PC-9 (cell line): ENCODE measurements at regions not wholly inside any gene's neighbourhood (a gene's known extent, or its start where the extent isn't known, plus 50 kb on each side); places are given as distances from the start of the nearest gene placed in this dataset.

Experiments
- BruUV-seq: library from RNA; stranded (reverse); fragments of 400-500 nt; replicated peaks from 2 replicates; lab custom pipeline; 2021; lab: Mats Ljungman, UMichigan
- CTCF ChIA-PET: fragments of 300-600 bp; sonication (Branson Sonifier 250); formaldehyde crosslinking; loops from one replicate; lab custom pipeline; 2022; ENCODE audit warnings: antibody characterized with exemption; lab: Charles Lee
- POLR2A ChIA-PET: fragments of 300-600 bp; sonication (Branson Sonifier 250); formaldehyde crosslinking; loops from one replicate; lab custom pipeline; 2022; ENCODE audit warnings: antibody characterized with exemption; ENCODE audit not compliant: unreplicated experiment; lab: Charles Lee
- DNase-seq, 2 experiments: peaks; one replicate each; pipeline versions ENCODE4 v3.0.0 to v3.0.0-alpha.2; 2015 to 2022; ENCODE audit warnings: mixed read lengths in 1 of 2
- H2AFZ ChIP-seq: fragments of 200-600 bp; sonication (generic); 2 replicates; pipeline ENCODE4 v1.8.1; 2017; ENCODE audit warnings: antibody characterized with exemption
- H3F3A ChIP-seq: fragments of 200-600 bp; sonication (generic); 2 replicates; pipeline ENCODE4 v1.8.1; 2017; ENCODE audit warnings: antibody characterized with exemption, mild to moderate bottlenecking, low read depth; ENCODE audit not compliant: insufficient read depth
- H3K27ac ChIP-seq: fragments of 200-600 bp; sonication (generic); 2 replicates; pipeline ENCODE4 v1.6.1; 2016; ENCODE audit warnings: mixed run types
- H3K27me3 ChIP-seq: fragments of 200-600 bp; sonication (generic); 2 replicates; pipeline ENCODE4 v1.6.1; 2016; ENCODE audit warnings: low read depth, mixed run types; ENCODE audit not compliant: insufficient read depth
- H3K36me3 ChIP-seq: fragments of 200-600 bp; sonication (generic); 2 replicates; pipeline ENCODE4 v1.6.1; 2016; ENCODE audit warnings: low read depth, mixed run types
- H3K4me1 ChIP-seq: fragments of 200-600 bp; sonication (generic); replicated peaks from 2 replicates; pipeline ENCODE4 v1.6.1; 2016; ENCODE audit warnings: mixed run types; ENCODE audit not compliant: insufficient read depth
- H3K4me2 ChIP-seq: fragments of 200-600 bp; sonication (generic); 2 replicates; pipeline ENCODE4 v1.6.1; 2017; ENCODE audit warnings: mixed run types
- H3K4me3 ChIP-seq: fragments of 200-600 bp; sonication (generic); 2 replicates; pipeline ENCODE4 v1.6.1; 2016; ENCODE audit warnings: mixed run types
- H3K79me2 ChIP-seq: fragments of 200-600 bp; sonication (generic); 2 replicates; pipeline ENCODE4 v1.6.1; 2017; ENCODE audit warnings: low read depth, mixed run types
- H3K9me2 ChIP-seq: fragments of 200-600 bp; sonication (generic); 2 replicates; pipeline ENCODE4 v1.8.1; 2017; ENCODE audit warnings: mild to moderate bottlenecking; ENCODE audit not compliant: insufficient read depth
- H3K9me3 ChIP-seq: fragments of 200-600 bp; sonication (generic); 2 replicates; pipeline ENCODE4 v1.8.1; 2016; ENCODE audit warnings: low read depth; ENCODE audit not compliant: insufficient read depth
- H4K20me1 ChIP-seq: fragments of 200-600 bp; sonication (generic); 2 replicates; pipeline ENCODE4 v1.8.1; 2017; ENCODE audit not compliant: insufficient read depth
- CTCF ChIP-seq: fragments of 200-600 bp; sonication (generic); conservative IDR thresholded peaks from 2 replicates; pipeline ENCODE4 v1.6.1; 2017; ENCODE audit warnings: mixed run types, antibody characterized with exemption, mild to moderate bottlenecking, moderate library complexity
- EZH2 ChIP-seq: fragments of 200-600 bp; sonication (generic); IDR thresholded peaks from 2 replicates; pipeline ENCODE4 v1.8.0; 2017; ENCODE audit warnings: antibody characterized with exemption, low read depth
- intact Hi-C: fragments of 100-400 bp; cut with micrococcal nuclease; formaldehyde crosslinking; loops from one replicate; pipeline ENCODE4 v1.10.0; 2022; ENCODE audit not compliant: unreplicated experiment

DNA sequence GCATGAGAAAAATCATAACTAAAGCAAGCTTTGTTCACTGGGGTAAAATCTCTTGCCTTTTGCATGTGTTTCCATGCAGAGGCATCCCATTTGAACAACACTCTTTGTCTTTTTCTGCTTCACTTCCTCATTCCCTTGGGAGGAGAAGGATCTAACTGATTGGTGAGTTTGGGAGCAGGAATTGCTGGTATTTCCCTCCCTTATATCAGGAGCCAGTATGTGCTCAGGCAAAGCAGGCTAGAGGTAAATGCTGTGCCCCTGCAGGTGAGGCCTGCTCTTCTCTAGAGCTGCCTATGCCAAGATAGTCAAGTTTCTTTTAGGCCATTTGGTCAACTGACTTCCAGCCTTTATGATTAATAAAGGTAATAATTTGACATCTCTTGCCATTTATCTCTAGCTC, 179.9 kb downstream of the COX7C start:
- Histone ChIP-seq H3K79me2 (no peaks in the 10 kb centered on the region), H3K4me3 (no peak overlapping the region), H3F3A (no peaks in the 10 kb centered on the region), H3K4me1 (no peaks in the 10 kb centered on the region), H4K20me1 (no peaks in the 10 kb centered on the region), H3K36me3 (no peaks in the 10 kb centered on the region), H3K27ac (no peak overlapping the region), H3K4me2 (no peak overlapping the region), H3K9me3 (no peaks in the 10 kb centered on the region), H3K27me3 (no peaks in the 10 kb centered on the region), H2AFZ (no peak overlapping the region), H3K9me2 (no peaks in the 10 kb centered on the region)
- intact Hi-C loops = no loop called here
- BruUV-seq = no TSS peak
- no peak for DNase-seq
- POLR2A ChIA-PET = no interaction called here
- CTCF ChIA-PET = no interaction called here
- TF ChIP-seq CTCF = no peak
- no peak for TF ChIP-seq EZH2

- Histone ChIP-seq H3K4me3 (no peak overlapping the region), H3K4me1 (no peaks in the 10 kb centered on the region), H3K4me2 (no peak overlapping the region), H3K36me3 (no peaks in the 10 kb centered on the region), H3F3A (no peaks in the 10 kb centered on the region), H3K79me2 (no peaks in the 10 kb centered on the region), H4K20me1 (no peaks in the 10 kb centered on the region), H3K9me3 (no peaks in the 10 kb centered on the region), H3K27ac (no peak overlapping the region), H2AFZ (no peak overlapping the region), H3K27me3 (no peaks in the 10 kb centered on the region), H3K9me2 (no peaks in the 10 kb centered on the region)
- intact Hi-C loops = no loop called here
- no peak for DNase-seq
- no TSS peak for BruUV-seq
- TF ChIP-seq CTCF (no peak), EZH2 (no peak)
- CTCF ChIA-PET = no interaction called here
- POLR2A ChIA-PET = no interaction called here
Measured at GRCh38 chr5:86806206-86806605, 188.5 kb downstream of the COX7C start.

DNA sequence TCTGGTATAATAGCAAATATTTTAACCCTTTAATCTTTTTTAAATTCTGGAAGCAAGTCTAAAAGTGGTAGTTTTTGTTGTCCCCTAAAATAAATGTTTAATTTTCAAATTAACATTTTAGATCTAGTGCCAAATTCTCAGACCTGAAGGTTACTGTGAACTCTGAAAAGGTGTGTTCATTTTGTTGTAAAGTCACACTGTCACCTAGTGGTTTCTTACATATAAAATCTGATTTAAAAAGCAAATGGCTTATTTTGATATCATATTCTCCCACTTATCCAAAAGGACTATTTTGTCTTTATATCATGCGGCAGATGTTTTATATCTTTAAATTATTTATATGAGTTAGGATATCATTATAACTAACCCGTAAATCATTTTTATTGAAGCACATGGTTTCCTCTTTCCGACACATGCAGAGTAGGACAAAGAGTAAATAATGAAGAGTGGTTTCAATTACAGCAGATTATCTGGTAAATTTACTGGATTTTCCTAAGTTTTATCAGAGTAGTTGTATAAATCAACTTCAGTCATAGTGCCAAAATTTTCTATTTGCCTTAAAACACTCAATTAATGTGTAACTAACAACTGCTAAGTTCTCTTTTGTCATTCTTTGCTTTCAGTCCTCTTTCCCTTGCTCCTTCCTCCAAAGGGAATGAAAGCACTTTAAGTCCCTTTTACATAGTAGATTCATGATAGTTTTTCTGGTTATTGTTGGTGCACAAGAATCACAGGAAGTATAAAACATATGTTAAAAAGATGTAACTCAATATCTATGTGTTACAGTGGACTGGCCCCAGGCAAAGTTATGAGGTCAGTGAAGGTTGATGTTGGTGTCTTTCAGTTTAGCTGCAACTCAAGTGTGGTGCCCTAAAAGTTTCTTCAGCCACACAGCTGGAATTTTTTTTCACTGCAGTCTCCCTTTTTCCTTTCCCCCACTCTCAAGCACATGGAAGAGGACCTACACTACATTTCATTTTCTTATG, 189.6 kb downstream of the COX7C start:
- Histone ChIP-seq H3K4me3 (no peak overlapping the region), H4K20me1 (no peaks in the 10 kb centered on the region), H2AFZ (no peak overlapping the region), H3K27me3 (no peaks in the 10 kb centered on the region), H3K36me3 (no peaks in the 10 kb centered on the region), H3K79me2 (no peaks in the 10 kb centered on the region), H3K27ac (no peak overlapping the region), H3K9me3 (no peaks in the 10 kb centered on the region), H3K9me2 (no peaks in the 10 kb centered on the region), H3K4me1 (no peaks in the 10 kb centered on the region), H3F3A (no peaks in the 10 kb centered on the region), H3K4me2 (no peak overlapping the region)
- CTCF ChIA-PET = no interaction called here
- intact Hi-C loops = no loop called here
- BruUV-seq = no TSS peak
- POLR2A ChIA-PET = no interaction called here
- DNase-seq = no peak
- no peak for TF ChIP-seq EZH2
- no peak for TF ChIP-seq CTCF
